ENCODE measurements at regions not wholly inside any gene's neighbourhood (a gene's known extent, or its start where the extent isn't known, plus 50 kb on each side); places are given as distances from the start of the nearest gene placed in this dataset.
A peak's percentile ranks its signal among the peaks of the same experiment; 100 is the strongest.

- TF ChIP-seq GATA3 (IDR thresholded peaks at IDR 0.05; ENCODE audit: low read depth, low read length) (peak; percentile 83), GATA2 (IDR thresholded peaks at IDR 0.05; ENCODE audit: low read depth, low read length) (peak; percentile 44; the same call in 1 of the 2 replicates)
Measured at GRCh38 chr1:221040101-221040500, 160.9 kb downstream of the HLX start.

Data from SH-SY5Y (cell line).